A673 (cell line): ENCODE measurements at regions not wholly inside any gene's neighbourhood (a gene's known extent, or its start where the extent isn't known, plus 50 kb on each side); places are given as distances from the start of the nearest gene placed in this dataset.
A peak's percentile ranks its signal among the peaks of the same experiment; 100 is the strongest.
"Not testable (repeated sequence)": the region's sequence is repeated elsewhere in the genome, so short reads cannot be mapped to it uniquely, and the experiment has no call there.

Source experiments
- BruUV-seq: library from RNA; stranded (reverse); fragments of 400-500 nt; replicated peaks from 2 replicates; lab custom pipeline; 2021; lab: Mats Ljungman, UMichigan
- CTCF ChIA-PET: fragments of 300-600 bp; sonication (Branson Sonifier 250); formaldehyde crosslinking; loops from one replicate; lab custom pipeline; 2022; ENCODE audit warnings: antibody characterized with exemption; lab: Charles Lee
- POLR2A ChIA-PET: fragments of 300-600 bp; sonication (Branson Sonifier 250); formaldehyde crosslinking; loops from one replicate; lab custom pipeline; 2022; ENCODE audit warnings: antibody characterized with exemption; ENCODE audit not compliant: low non-redundant PET; lab: Charles Lee
- DNase-seq: peaks from one replicate; pipeline ENCODE4 v3.0.0-alpha.2; 2015; ENCODE audit warnings: low spot score
- H3K27ac ChIP-seq: fragments of 200-600 bp; sonication (generic); 2 replicates; pipeline ENCODE4 v1.5.1; 2016; ENCODE audit warnings: mixed run types, low read depth, mild to moderate bottlenecking, mixed read lengths, antibody characterized with exemption, low read length; ENCODE audit not compliant: poor library complexity, severe bottlenecking
- H3K27me3 ChIP-seq: fragments of 200-600 bp; sonication (generic); replicated peaks from 2 replicates; pipeline ENCODE4 v1.6.1; 2017; ENCODE audit warnings: mixed run types, low read depth, mild to moderate bottlenecking, mixed read lengths, antibody characterized with exemption, low read length; ENCODE audit not compliant: insufficient read depth, poor library complexity
- H3K36me3 ChIP-seq: fragments of 200-600 bp; sonication (generic); 2 replicates; pipeline ENCODE4 v1.6.1; 2016; ENCODE audit warnings: mixed run types, mild to moderate bottlenecking, mixed read lengths, antibody characterized with exemption, low read length; ENCODE audit not compliant: insufficient read depth, poor library complexity, severe bottlenecking
- H3K4me1 ChIP-seq: fragments of 200-600 bp; sonication (generic); 2 replicates; pipeline ENCODE4 v1.6.1; 2017; ENCODE audit warnings: mixed run types, mild to moderate bottlenecking, mixed read lengths, antibody characterized with exemption, low read length; ENCODE audit not compliant: insufficient read depth, poor library complexity, severe bottlenecking
- H3K4me3 ChIP-seq: fragments of 200-600 bp; sonication (generic); 2 replicates; pipeline ENCODE4 v1.5.1; 2016; ENCODE audit warnings: low read depth, mixed run types, mild to moderate bottlenecking, mixed read lengths, low read length; ENCODE audit not compliant: poor library complexity, severe bottlenecking
- H3K9me3 ChIP-seq: fragments of 200-600 bp; sonication (generic); 2 replicates; pipeline ENCODE4 v1.6.1; 2016; ENCODE audit warnings: mixed run types, low read depth, mild to moderate bottlenecking, mixed read lengths, antibody characterized with exemption, low read length; ENCODE audit not compliant: poor library complexity, severe bottlenecking
- intact Hi-C: fragments of 100-400 bp; cut with micrococcal nuclease; formaldehyde crosslinking; loops from one replicate; pipeline ENCODE4 v1.10.0; 2022; ENCODE audit not compliant: unreplicated experiment

DNA sequence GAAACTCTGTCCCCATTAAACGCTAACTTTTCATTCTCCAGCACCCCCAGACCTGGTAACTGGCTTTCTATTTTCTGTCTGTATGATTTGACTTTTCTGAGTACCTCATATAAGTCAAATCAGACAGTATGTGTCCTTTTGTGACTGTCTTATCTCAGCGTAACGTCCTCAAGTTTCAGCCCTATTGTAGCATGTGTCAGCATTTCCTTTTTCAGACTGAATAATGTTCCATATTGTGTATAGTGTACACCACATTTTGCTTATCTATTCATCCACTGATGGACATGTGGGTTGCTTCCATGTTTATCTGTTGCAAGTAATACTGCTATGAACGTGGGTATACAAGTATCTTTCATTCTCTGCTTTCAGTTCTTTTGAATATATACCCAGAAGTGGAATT is 242.4 kb downstream of the RTP5 start:
- DNase-seq, H3K4me3 ChIP-seq, H3K4me1 ChIP-seq, H3K27me3 ChIP-seq, BruUV-seq, POLR2A ChIA-PET, H3K27ac ChIP-seq, H3K36me3 ChIP-seq, H3K9me3 ChIP-seq, CTCF ChIA-PET, intact Hi-C loops: not testable (repeated sequence)

DNA sequence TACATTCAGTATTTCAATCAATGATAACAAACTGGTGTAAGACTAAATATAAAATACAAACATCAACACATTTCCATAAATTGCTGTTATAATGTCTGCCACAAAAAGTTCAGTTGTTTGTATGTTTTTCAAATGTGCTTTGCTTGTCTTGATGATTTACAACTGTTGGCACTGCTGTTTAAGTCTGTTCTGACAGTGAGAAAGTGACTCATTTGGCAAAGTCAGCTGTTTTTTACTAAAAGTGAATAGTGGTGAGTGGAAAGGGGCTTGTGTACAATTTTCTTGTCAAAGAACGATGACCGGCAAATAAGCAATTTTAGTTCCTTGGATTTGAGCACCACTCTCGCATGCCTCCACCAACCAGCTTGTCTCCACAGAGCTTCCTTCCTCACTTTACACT is 244.0 kb downstream of the RTP5 start:
- BruUV-seq, H3K27ac ChIP-seq, POLR2A ChIA-PET, H3K36me3 ChIP-seq, H3K9me3 ChIP-seq, intact Hi-C loops, DNase-seq, CTCF ChIA-PET, H3K4me3 ChIP-seq, H3K4me1 ChIP-seq, H3K27me3 ChIP-seq: not testable (repeated sequence)

DNA sequence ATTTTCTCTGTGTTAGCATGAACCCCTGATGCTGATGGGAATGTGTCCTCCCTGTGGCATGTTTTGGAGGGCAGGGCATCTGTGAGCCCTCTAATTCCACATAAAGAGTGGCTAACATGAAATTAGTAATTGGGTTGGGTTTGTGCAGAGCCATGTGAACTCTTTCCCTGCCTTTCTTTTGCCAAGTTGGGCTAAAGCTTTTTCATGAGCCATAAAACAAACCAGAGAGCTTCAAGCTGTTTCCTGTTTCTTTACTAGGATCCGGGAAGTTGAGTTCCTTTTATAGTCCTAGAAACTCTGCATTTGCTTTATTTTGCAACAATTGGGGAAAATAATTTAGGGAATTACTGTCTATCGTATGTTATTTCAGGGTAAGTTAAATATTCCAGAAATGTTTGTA is 247.1 kb downstream of the RTP5 start:
- H3K27me3 ChIP-seq, CTCF ChIA-PET, intact Hi-C loops, POLR2A ChIA-PET, H3K27ac ChIP-seq, BruUV-seq, H3K36me3 ChIP-seq, DNase-seq, H3K4me3 ChIP-seq, H3K9me3 ChIP-seq, H3K4me1 ChIP-seq: not testable (repeated sequence)

DNA sequence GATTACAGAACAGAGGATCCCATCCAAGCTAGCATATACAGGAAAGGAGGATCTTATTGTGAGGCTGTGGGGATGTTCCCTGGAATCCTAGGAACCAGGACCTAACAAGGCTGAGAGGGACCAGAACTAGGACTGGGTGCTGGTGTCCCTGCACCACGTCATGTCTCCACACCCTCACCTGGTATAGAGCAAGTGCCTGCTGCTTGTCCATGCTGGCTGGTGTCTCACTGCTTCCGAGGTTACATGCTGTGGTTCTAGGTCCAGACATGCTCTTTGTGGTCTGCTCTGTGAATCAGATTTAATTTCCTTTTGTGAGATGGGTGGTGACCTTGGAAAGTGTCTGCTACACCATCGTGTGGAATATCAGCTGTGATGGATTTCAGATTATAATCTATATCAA is 247.8 kb downstream of the RTP5 start:
- CTCF ChIA-PET, result not testable (repeated sequence)

DNA sequence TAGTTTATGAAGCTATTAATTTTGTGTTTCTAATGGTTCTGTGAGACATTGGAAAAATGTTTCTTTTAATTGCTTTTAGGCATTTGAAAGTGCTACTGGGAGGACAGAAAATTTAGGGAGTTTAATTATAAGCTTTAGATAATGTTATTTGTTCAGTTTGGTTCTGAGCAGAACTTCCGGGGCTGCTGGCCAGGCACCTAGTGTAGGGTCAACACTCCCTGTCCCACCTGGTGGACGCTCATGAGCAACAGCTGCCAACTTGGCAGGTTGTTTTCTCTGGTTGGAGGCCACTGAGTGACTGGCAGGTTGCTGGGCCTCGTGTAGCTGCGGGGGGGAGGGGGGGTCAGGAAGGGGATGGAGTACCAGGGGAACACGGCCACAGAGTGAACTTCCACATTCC is 250.2 kb downstream of the RTP5 start:
- BruUV-seq, DNase-seq, H3K27me3 ChIP-seq, H3K27ac ChIP-seq, H3K4me3 ChIP-seq, H3K4me1 ChIP-seq, H3K9me3 ChIP-seq, intact Hi-C loops, CTCF ChIA-PET, POLR2A ChIA-PET, H3K36me3 ChIP-seq: not testable (repeated sequence)

More for the DNA sequence above, 247.8 kb downstream of the RTP5 start:
- H3K9me3 ChIP-seq, H3K27ac ChIP-seq, H3K4me3 ChIP-seq, BruUV-seq, intact Hi-C loops, POLR2A ChIA-PET, H3K27me3 ChIP-seq, H3K4me1 ChIP-seq, H3K36me3 ChIP-seq, DNase-seq: not testable (repeated sequence)

DNA sequence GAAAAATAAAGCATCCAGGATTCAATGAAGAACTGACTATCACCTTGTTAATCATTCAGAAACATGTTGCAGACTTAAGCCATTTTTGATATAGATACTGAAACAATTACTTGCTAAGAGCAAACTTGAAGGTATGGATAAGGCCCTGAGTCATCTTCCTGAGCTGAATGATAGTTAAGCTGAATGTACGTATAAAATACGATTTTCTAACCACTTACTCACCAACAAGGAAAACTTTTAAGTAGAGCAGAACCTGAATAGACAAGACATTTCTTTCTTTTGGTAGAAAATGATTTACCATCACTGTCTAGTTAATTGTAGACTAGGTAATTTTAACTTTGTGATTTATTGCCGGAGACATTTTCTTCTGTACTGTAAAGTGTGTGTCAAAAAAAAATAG is 261.2 kb downstream of the RTP5 start:
- H3K36me3 ChIP-seq, H3K9me3 ChIP-seq, H3K27me3 ChIP-seq, BruUV-seq, POLR2A ChIA-PET, H3K27ac ChIP-seq, CTCF ChIA-PET, DNase-seq, H3K4me1 ChIP-seq, H3K4me3 ChIP-seq, intact Hi-C loops: not testable (repeated sequence)

DNA sequence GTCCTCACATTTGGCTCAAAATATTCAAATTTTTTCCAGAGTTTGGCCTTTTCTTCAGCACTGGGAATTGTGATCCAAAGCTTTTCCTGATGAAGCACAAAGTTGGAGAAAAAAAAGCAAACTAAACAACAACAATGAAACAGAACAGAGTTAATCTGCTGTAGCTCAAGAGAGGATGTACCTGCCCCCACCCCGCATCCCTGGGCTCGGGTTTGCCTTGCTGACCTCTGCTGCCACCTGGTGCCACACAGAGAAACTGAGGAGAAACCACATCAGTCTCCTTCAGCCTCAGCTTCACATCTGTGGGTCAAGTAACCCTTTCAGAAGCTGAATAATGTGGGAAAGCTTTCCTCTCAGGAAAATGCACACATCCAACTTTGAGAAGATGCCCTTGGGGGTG is 290.4 kb downstream of the RTP5 start:
- intact Hi-C loops, POLR2A ChIA-PET, H3K36me3 ChIP-seq, H3K4me1 ChIP-seq, H3K4me3 ChIP-seq, H3K27me3 ChIP-seq, H3K27ac ChIP-seq, CTCF ChIA-PET, DNase-seq, H3K9me3 ChIP-seq: not testable (repeated sequence)
- BruUV-seq, result TSS peak; percentile 50

DNA sequence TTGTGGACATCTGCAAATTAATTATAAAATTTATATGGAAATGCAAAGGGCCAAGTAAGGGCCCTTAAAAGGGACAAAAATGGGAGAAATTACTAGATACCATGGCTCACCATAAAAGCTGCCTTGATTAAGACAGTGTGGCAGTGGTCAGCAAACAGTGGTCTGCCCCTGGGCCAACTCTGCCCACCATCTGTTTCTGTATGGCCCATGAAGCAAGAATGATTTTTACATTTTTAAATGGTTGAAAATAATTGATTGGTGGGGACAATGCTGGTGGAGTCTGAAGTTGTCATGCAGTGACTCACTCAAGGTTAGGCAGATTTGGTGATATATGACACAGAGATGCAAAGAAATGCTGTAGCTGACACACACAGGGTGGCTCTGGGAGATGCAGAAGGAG is 295.6 kb downstream of the RTP5 start:
- POLR2A ChIA-PET, H3K36me3 ChIP-seq, BruUV-seq, H3K4me1 ChIP-seq, intact Hi-C loops, H3K4me3 ChIP-seq, DNase-seq, H3K27ac ChIP-seq, H3K9me3 ChIP-seq, H3K27me3 ChIP-seq, CTCF ChIA-PET: not testable (repeated sequence)
